GM12872 (cell line): ENCODE measurements at regions not wholly inside any gene's neighbourhood (a gene's known extent, or its start where the extent isn't known, plus 50 kb on each side); places are given as distances from the start of the nearest gene placed in this dataset.

Source experiments
- TF ChIP-seq, protein P1 (sequence below): IDR thresholded peaks from 3 replicates; pipeline ENCODE4 v1.5.1; 2011; ENCODE audit warnings: low read depth, mild to moderate bottlenecking, low read length, moderate library complexity; ENCODE audit not compliant: insufficient read depth

DNA sequence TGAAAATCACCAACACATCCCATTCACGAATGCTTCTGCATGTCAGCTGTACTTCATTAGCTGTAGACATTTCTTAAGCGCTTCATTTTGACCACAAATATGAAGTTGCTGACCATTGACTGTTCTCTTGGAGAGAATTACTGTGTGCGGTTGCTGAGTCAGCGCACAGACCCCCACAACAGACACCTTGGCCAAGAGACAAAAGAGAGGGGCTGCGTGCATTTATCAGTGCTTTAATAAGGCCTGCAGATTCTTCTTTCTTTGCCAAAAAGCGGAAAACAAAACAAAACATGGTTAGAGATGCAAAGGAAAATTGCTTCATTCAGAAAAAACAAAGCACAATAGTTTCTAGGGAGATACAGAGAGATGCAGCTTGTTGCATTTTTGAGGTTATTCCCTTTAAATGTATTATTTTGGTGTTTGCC, 174.7 kb downstream of the ACKR3 start:
- TF ChIP-seq, protein P1, sequence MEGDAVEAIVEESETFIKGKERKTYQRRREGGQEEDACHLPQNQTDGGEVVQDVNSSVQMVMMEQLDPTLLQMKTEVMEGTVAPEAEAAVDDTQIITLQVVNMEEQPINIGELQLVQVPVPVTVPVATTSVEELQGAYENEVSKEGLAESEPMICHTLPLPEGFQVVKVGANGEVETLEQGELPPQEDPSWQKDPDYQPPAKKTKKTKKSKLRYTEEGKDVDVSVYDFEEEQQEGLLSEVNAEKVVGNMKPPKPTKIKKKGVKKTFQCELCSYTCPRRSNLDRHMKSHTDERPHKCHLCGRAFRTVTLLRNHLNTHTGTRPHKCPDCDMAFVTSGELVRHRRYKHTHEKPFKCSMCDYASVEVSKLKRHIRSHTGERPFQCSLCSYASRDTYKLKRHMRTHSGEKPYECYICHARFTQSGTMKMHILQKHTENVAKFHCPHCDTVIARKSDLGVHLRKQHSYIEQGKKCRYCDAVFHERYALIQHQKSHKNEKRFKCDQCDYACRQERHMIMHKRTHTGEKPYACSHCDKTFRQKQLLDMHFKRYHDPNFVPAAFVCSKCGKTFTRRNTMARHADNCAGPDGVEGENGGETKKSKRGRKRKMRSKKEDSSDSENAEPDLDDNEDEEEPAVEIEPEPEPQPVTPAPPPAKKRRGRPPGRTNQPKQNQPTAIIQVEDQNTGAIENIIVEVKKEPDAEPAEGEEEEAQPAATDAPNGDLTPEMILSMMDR = no peak

DNA sequence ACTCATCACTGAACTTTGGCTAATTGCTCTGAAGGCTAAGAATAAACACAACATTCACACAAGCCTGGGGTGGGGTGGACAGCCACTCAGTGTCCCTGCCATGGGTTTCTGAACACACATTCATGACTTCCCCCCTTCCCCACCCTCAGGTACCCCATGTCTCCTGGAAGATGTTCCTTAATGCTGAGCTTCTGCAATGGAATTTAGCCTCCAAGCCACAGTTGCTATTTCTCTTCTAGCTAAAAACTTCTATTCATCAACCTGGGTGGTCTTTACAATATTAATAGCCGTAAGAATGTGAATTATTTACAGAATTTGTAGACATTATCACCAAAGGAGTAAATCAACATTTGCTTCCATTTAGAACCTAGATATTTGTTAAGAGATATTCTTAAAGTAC, 175.1 kb downstream of the ACKR3 start:
- TF ChIP-seq, protein P1 = no peak

DNA sequence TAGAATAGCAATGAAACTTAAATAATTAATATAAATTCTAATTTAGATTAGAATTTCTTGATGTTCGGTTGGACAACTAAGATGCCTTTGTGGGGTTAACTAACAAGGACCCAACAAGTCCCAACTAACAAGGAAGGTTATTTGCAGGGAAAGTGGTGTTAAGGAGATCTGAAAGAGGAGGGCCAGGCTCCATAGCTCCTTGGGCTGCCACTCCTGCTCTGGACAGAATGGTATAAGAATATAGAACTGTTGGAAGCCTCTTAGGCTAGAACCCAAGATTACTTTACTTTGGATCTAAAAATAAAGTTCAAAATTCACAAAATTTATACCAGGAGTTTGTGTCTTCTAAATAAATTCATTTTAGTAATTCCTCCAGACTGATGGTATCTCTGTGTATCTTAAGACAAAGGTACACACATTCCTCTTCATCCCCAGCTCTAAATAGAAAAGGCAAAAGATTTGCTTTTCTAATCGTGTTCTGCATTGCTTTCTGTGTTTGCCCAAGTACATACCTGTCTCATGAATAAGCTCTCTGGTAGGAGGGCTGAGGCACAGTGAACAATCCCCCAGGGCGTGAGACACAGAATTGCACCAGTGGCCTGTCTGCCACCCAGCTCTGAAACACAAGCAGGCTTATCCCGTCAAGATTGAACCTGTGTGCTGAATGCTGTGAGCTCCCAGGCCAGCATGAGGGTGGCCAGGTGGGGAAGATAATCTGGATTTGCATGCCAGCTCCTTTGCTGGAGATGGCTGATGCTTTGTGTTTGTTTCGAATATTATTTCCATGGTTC, 176.0 kb downstream of the ACKR3 start:
- TF ChIP-seq, protein P1 = no peak

DNA sequence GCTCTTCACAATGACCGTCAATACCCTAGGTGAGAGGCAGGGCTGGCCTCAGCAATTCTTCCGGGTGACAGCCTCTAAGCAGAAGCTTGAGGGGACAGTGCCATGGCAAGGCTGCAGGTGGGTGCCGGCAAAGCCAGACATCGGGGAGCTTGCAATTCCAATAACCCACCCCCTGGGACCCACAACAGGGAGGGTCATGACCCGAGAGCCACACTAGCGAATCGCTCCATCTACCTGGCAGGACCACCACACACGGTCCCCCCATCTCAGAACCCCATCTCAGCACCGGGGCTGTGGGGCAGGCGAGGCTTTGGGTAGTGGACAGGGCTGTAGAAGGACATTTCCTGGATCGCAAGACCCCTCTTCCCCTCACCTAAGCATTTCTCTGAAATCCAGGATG, 177.2 kb downstream of the ACKR3 start:
- TF ChIP-seq, protein P1 = no peak

DNA sequence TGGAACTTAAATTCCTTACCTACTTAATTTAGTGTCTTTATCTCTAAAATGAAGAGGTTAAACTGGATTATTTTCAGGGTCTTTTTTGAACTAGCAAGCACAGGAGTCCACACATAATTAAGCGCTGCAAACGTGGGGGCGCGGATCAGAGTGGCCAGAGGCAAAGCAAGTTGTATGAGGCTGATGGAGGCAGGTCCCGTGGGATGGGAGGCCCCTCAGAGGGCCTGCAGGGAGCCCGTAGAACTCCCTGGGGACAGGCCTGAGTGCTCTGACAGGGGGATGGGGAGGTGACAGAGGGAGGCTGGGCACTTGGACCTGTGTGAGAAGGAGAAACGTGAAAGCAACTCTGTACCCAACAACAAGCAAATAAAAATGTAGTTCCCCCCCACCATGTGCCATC, 177.8 kb downstream of the ACKR3 start:
- TF ChIP-seq, protein P1 = no peak

DNA sequence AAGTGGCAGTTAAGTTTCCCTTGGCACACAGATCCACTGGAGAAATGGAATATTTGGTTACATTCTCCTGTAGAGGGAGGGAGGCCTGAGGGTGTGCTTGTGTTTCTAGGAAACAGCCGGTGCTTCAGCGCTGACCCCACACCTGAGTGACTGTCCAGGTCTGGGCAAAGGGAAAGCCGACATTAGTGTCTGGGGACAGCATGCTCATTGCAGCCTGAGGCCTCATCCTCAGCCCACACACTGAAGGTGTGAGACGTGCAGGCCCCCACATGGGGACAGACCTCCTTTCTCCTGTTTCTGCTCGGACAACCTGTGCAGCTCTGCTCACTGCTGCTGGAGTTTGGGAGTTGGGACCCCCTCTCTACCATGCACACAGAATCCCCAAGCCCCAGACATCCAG, 178.3 kb downstream of the ACKR3 start:
- TF ChIP-seq, protein P1 = no peak

DNA sequence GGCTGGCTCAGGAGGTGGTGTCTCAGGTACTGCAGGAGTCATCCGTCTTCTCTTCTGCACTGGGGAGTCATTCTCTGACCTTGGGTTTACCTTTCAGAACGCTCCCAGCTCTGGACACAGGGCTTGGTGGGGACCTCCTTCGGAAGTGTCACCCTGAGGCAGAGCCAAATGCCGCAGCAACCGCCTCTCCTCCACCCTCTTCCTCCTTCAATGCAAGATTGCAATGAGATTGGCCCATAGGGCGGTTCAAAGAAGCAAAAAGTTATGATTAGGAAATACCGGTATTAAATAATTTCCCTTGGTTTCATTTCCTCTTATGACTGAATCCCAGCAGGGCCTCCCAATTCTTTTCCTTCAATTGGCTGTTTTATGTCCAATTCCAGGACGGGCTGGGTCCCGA, 178.8 kb downstream of the ACKR3 start:
- TF ChIP-seq, protein P1 = no peak
